WERI-Rb-1 (cell line): ENCODE measurements at regions not wholly inside any gene's neighbourhood (a gene's known extent, or its start where the extent isn't known, plus 50 kb on each side); places are given as distances from the start of the nearest gene placed in this dataset.
A peak's percentile ranks its signal among the peaks of the same experiment; 100 is the strongest.

Source experiments
- DNase-seq: peaks from one replicate; pipeline ENCODE4 v3.0.0-alpha.2; 2020
- H3K27ac ChIP-seq: fragments of 250-450 bp; sonication (Bioruptor Pico); 2 replicates; pipeline ENCODE4 v1.5.1; 2020; ENCODE audit warnings: mild to moderate bottlenecking, moderate library complexity
- H3K27me3 ChIP-seq: fragments of 250-450 bp; sonication (Bioruptor Pico); 2 replicates; pipeline ENCODE4 v1.5.1; 2021; ENCODE audit warnings: mild to moderate bottlenecking, low read depth, moderate library complexity; ENCODE audit not compliant: insufficient read depth, severe bottlenecking
- H3K36me3 ChIP-seq: fragments of 250-450 bp; sonication (Bioruptor Pico); 2 replicates; pipeline ENCODE4 v1.5.1; 2020; ENCODE audit warnings: mild to moderate bottlenecking, moderate library complexity
- H3K4me3 ChIP-seq: 2 replicates; pipeline ENCODE4 v1.5.1; 2011; ENCODE audit warnings: low read depth, mild to moderate bottlenecking, control low read depth, low read length
- H3K9me3 ChIP-seq: fragments of 250-450 bp; sonication (Bioruptor Pico); 2 replicates; pipeline ENCODE4 v1.5.1; 2021; ENCODE audit warnings: mild to moderate bottlenecking, moderate library complexity; ENCODE audit not compliant: severe bottlenecking
- CTCF ChIP-seq: IDR thresholded peaks from 2 replicates; pipeline ENCODE4 v1.5.1; 2011; ENCODE audit warnings: low read depth, mild to moderate bottlenecking, control low read depth, inconsistent platforms, low read length

DNA sequence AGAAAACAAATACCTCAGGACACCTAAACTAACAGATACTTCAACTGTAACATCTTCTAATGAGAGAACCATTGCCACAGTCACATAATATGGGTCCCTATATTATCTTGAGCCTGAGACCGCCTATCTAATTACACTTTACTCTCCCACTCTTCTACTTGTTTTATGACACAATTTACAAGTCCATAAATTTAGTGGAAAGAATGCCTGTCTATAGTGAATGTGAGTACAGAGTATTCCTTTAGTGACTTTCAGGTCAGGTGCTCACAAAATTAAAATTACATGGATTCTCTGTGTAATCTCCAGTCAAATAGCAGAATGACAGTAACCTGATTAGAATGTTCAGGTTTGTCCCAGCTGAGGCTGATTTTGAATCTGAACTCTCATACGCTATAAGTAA, 624.1 kb downstream of the PKHD1 start:
- no peaks in the 10 kb centered on the region for H3K36me3 ChIP-seq
- DNase-seq, result no peak
- no peak overlapping the region for H3K4me3 ChIP-seq
- H3K27me3 ChIP-seq, result no peaks in the 10 kb centered on the region
- H3K27ac ChIP-seq, result no peak overlapping the region
- no peaks in the 10 kb centered on the region for H3K9me3 ChIP-seq
- TF ChIP-seq CTCF, result no peak

DNA sequence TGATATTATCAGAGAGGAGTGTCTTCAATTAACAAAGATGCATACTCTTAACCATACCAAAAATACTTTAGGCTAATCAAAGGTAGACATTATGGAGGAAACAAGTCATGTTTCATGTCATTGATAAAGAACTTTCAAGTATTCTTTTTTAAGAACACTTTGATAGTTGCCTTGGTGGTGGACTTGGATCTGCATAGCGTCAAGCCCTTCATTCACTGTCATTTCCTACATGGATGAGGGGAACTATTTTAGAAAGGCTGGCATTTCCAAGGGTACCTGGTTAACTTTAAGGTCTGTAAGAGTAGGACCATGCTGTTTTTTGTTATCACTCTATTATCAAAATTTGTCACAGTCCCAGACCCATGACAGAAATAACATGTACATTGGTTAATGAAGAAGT, 622.5 kb downstream of the PKHD1 start:
- Histone ChIP-seq H3K27ac (no peak overlapping the region), H3K27me3 (no peaks in the 10 kb centered on the region), H3K4me3 (no peak overlapping the region), H3K36me3 (no peaks in the 10 kb centered on the region), H3K9me3 (no peaks in the 10 kb centered on the region)
- no peak for TF ChIP-seq CTCF
- DNase-seq, result no peak

DNA sequence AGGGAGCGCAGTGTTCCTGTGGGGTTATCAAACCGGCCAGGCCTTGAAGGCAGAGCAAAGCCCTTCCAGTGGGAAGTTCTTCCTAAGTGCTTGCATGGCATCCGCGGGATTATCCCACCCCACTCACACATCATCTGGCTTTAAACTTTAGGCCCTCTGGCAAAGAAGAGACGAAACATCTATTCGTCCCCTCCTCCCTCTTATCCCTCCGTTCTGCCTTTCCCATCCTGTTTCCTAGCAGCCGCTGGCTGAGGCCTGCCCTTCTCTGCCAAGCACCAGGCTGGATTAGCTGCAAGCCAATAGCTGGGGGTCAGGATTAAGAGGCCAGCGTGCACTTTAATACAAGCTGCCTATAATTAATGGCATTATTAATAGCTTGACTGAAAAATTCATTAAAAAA, 621.0 kb downstream of the PKHD1 start:
- peak overlapping the region; percentile 63 for H3K27ac ChIP-seq
- H3K27me3 ChIP-seq, result no peaks in the 10 kb centered on the region
- H3K4me3 ChIP-seq, result peak overlapping the region; percentile 18
- no peak for TF ChIP-seq CTCF
- DNase-seq, result peak; percentile 97
- H3K36me3 ChIP-seq, result no peaks in the 10 kb centered on the region
- no peaks in the 10 kb centered on the region for H3K9me3 ChIP-seq

DNA sequence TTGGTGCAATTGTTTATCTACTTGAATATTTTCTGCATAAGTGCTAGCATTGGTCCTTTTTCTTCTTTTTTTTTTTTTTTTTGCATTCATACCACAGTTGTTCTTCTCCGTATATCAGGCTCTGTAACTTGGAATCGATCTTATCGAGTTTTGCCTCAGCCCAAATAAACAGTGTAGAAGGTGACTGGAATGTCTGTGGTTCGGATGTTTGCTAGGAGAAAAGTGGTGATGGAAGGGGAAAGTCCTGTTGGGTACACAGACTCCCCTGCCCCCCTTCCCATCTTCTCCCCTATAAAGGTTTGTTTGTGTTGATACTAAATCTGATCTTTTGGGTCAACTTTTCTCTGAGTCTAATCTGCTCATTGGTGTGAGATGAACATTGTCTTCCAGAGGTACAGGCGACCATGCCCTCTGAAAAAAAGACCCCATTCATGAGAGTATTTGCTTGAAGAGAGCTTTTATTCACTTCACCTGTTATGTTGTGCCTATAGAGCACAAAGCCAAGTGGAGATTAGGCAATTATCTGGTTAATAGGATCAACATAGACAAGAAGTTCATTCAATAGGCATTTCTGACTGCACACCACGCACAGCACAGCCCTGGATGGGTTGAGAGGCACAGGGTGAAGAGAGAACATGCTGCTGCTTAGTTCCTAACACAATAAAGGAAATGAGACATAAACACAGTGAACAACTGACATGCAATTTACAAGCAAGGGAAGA, 620.0 kb downstream of the PKHD1 start:
- TF ChIP-seq CTCF, result no peak
- no peaks in the 10 kb centered on the region for H3K36me3 ChIP-seq
- peak overlapping the region; percentile 63 for H3K27ac ChIP-seq
- H3K4me3 ChIP-seq, result no peak overlapping the region
- H3K27me3 ChIP-seq, result no peaks in the 10 kb centered on the region
- no peaks in the 10 kb centered on the region for H3K9me3 ChIP-seq
- DNase-seq, result peak; percentile 79

DNA sequence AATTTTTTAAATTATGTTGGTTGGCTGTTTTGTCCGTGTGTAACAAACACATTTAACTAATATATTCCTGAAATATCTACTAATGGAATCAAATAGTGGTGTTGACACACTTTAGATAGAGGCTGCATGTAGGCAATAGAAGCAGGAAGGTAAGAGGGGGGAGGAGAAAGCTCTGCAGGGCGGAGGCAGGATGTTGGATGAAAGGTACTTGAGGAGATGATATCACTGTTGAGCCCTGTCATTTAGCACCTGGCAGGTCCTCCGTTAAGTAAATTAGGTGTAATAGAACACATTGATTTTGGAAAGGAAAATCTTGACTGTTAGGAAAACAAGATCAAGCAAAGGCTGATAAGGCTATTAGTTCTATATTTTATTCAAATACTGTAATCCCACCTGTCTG, 618.7 kb downstream of the PKHD1 start:
- Histone ChIP-seq H3K27me3 (no peaks in the 10 kb centered on the region), H3K27ac (no peak overlapping the region), H3K4me3 (no peak overlapping the region), H3K36me3 (no peaks in the 10 kb centered on the region), H3K9me3 (no peaks in the 10 kb centered on the region)
- TF ChIP-seq CTCF, result no peak
- DNase-seq, result peak; percentile 59
